HG02759 (cell line): ENCODE measurements at regions not wholly inside any gene's neighbourhood (a gene's known extent, or its start where the extent isn't known, plus 50 kb on each side); places are given as distances from the start of the nearest gene placed in this dataset.

ENCODE experiments used
- ATAC-seq: cut with Tn5 transposase; IDR thresholded peaks from one replicate; pipeline ENCODE4 v1.9.1; 2021; ENCODE audit warnings: mild to moderate bottlenecking, moderate library complexity; ENCODE audit not compliant: unreplicated experiment

DNA sequence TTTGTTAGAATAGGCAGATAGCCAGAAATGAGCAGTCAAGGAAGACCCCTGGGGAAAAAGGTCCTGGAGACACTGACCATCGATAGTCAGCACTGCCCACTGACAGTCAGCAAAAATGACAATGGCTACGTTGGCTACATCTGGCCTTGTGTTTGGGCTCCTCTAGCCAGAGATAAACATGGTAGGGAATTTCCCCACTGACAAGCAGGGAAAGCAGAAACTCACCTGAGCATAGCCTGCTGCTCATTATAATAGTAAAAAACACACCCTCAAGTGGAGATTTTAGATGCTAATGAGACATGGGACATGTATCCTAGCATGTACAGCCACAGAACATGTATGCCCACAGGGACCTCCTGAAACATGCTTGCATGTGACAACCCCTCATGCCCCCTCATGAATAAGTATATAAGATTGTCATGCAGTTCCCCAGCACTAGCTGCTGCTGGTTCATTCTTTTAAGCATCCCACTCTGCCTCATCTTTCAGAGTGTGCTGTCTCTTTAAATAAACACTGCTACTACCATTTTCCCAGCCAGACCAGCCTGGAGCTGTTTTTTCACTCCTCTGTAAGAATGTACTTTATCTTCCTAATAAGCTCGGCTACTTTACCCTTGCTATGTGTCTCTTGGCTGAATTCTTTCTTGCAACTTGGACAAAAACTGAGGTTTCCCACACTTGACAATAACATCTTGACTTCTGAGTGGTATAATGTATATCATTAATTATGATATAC lies 550.1 kb upstream of the CDH8 start:
- ATAC-seq, result no peak

DNA sequence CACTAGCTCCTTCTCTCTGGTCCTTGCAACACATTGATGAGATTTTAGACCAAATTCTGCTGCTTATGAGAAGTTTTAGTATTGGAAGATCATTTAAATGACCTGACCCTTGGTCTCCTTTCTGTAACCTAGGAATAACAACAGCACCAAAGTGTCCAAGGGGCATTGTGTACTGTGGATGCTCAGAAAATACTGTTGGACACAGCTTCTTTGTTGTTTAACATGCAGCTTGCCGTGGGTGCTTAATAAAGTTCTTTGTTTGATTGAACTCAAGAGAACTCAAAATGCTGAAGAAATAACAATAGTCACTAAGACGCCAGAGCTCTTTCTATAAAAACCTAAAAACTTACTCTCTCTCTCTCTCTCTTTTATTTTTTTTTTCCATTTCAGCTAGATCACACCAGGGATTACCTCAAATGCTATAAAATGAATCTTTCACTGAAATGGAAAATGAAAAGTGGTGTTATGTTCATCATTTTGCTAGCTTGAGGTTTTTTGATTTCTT lies 548.9 kb upstream of the CDH8 start:
- no peak for ATAC-seq

DNA sequence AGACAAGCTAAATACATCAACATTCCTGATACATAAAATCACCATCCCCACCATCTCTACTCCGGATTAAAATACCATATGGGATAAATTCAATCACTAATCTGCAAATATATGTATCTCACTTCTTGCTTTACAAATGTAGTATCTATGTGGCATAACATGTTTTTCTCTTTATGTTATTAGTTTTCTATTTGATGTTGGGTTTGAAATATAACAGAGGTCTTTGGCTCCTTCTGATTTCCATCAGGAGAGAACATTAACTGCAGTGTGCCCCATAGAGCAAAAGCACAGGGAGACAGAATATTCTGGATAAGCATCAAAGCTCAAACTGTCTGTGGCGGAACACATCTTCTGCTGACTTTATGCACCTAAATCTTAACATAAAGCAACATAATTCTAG lies 547.2 kb upstream of the CDH8 start:
- no peak for ATAC-seq

- ATAC-seq, result no peak
These were observed 537.2 kb upstream of the CDH8 start for GRCh38 chr16:62573466-62573865.

- ATAC-seq, result no peak
These were observed 532.7 kb upstream of the CDH8 start for GRCh38 chr16:62568926-62569325.

DNA sequence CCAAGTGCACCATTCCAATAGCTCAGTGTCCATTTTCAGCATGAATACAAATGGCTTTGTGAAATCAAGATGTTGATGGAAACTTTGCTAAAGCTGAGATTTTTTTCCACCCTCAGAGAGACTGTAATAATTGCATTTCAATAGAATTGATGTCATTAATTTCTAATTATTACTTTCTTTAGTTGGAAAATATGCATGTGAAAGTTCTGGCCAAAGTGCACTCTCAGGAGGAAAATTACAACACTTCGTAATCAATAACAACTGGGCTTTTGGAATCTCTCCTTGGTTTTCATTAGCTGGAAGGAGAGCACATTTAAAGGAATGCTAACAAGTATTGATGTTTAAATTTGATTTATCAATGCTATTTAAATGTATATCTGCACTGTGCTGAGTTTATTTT lies 529.5 kb upstream of the CDH8 start:
- no peak for ATAC-seq

DNA sequence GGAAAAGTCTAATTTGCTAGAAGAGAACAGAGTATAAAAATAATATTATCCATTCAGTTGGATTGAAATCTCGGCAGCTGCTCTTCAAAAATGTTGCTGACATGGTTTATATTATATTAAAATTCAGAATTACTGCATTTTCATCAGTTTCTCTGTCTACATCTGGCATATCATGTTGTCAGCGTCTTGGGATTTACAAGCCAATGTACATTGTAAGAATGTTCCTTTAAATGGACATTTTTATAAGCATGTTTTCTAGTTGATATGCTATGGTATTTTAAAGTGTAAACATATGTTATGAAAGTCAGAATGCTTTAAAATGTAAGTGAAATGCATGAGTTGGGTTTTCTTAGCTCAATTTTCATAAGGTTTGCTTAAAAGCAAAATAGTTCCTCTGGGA lies 528.1 kb upstream of the CDH8 start:
- ATAC-seq, result no peak

- no peak for ATAC-seq
These were observed 525.9 kb upstream of the CDH8 start for GRCh38 chr16:62562121-62562520.

- no peak for ATAC-seq
These were observed 513.6 kb upstream of the CDH8 start for GRCh38 chr16:62549875-62550274.

DNA sequence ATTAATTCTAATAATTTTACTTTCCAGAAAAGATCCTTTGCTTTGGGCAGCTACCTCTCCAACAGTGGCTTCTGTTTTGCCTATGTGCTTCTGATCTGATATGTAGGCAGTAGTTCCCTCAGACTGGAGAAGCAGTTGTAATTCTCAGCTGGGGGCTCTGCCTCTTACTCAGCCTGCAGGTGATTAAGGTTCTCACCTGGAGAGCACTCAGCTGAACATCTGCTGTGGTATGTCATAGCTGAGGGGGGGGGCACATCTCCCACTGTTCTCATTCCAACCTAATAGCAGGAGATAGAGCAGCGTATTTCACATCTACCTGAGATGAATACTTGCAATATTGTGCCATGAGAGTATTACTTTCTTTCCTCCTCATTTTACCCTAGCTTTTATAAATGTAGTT lies 511.9 kb upstream of the CDH8 start:
- ATAC-seq, result no peak

- ATAC-seq, result no peak
These were observed 510.5 kb upstream of the CDH8 start for GRCh38 chr16:62546701-62547100.

DNA sequence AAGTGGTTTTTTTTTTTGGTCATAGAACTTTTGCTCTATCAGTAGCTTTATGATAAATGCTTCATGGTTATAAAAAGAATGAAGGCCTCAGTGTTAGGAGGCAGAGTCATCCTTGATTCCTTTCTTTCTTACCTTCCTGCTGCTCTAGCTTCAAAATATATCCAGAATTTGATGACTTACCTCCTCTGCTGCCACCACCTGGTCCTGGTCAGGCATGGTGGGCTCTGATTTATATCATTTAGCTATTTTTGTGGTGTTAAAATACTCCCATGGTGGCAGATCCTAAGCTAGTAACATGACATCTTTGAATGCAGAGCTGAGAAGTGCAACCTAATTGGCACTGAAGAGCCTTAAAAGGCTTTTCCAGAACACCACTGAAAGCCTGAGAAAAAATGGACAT lies 508.8 kb upstream of the CDH8 start:
- no peak for ATAC-seq

DNA sequence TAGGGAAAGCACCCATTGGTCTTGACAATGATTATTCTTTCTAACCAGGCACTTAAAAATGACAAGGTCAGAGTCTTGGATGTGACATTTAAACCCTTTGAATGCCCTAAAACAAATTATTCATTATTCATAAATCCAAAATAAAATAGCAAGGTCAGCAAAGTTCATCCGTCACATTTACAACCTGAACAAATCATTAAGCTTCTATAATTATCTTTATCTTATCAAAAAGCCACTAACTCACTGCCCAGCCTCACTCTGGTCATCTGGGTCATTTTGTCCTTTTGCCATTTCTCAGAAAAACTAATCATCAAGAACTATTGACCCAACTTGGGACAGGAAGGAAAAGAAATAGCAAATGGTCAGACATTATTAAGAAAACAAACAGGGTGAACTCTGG lies 507.3 kb upstream of the CDH8 start:
- no peak for ATAC-seq

DNA sequence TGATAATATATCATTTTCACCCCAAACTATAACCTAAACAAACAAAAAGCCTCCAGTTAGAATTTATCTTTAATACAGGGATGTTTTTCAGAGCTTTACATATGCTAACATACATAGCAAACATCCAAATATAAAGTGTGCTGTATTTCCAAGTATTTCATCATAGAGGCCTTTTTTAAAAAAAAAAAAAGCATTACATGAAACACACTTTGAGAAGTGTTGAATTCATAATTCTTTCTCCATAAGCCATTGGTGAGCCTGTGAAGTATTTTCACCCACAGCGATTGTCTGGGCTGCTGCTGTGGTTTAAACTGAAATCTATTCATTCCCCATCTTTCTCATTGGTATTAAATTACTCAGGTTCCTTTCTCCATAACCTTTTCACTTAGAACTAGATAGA lies 503.4 kb upstream of the CDH8 start:
- no peak for ATAC-seq

GRCh38 chr16:62530426-62530825 lies 494.2 kb upstream of the CDH8 start:
- ATAC-seq, result no peak

DNA sequence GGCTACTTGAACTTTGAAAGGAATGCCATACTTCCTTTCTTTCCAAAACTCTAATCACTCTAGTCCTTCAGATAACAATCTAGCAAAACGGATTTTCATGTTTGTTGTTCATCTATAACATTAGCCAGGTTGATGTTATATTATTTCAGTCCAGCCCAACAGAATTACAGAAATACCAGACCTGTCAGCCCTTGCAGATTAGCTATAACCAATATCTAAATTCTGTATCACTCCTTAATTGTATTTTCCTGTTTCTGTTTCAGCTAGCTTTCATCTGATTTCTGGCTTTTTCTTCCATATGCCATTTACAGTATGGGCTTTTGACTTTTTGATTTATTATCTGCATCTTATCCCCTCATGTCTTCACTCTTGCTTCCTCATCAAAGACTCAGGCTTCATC lies 479.8 kb upstream of the CDH8 start:
- no peak for ATAC-seq

- no peak for ATAC-seq
These were observed 466.8 kb upstream of the CDH8 start for GRCh38 chr16:62503073-62503472.

- ATAC-seq, result no peak
These were observed 442.7 kb upstream of the CDH8 start for GRCh38 chr16:62478903-62479458.

DNA sequence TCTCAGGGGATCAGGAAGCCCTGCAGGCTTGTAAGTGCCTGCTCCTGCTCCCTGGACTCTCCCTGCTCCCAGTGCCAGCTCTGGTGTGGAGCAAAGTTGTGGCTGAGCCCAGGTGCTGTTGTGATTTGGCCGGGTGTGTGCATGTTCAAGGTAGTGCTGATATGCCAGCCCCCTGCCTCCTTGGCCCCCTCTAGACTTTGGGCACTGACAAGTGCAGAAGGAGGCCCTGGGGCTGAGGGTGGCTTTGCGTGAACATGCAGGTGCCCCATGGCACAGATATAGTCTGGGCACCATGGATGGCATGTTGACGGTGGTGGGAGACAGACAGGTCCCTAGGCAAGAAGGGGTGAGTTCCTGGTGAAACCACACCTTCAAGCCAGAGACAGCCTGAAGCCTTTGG lies 441.6 kb upstream of the CDH8 start:
- ATAC-seq, result no peak

- no peak for ATAC-seq
These were observed 439.3 kb upstream of the CDH8 start for GRCh38 chr16:62475573-62475972.

- ATAC-seq, result no peak
These were observed 426.7 kb upstream of the CDH8 start for GRCh38 chr16:62462971-62463370.

DNA sequence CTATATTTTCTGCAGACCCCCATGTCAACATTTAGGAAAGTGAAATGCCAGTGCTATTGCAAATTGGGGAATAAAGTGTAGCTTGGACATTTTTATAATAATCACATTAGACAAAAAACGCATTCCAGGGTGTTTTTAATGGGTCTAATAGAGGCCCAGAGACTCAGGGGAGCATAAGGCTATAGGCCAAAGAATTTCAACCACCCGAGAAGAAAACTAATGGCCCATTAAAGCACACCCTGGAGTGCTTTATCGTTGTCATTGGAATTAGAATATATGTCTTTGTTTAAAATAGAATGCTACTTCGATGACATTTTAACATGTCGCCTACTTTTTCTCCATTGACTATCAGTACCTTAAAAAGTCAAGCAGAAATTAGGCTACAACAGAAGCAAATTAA lies 414.1 kb upstream of the CDH8 start:
- ATAC-seq, result no peak

DNA sequence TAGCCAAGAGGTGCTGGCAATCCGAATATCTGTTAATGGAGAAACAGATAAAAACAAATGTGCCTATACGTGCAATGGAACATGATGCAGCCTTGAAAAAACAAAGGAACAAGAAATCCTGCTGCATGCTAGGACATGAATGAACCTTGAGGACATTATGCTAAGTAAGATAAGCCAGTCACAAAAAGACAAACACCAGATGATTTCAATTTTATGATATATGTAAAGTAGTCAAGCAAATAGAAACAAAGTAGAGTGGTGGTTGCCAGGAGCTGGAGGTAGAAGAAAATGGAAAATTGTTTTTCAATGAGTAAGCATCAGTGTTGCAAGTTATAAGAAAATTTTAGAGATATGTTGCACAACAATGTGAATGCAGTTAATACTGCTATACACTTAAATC lies 409.7 kb upstream of the CDH8 start:
- no peak for ATAC-seq
